ENCODE measurements at regions not wholly inside any gene's neighbourhood (a gene's known extent, or its start where the extent isn't known, plus 50 kb on each side); places are given as distances from the start of the nearest gene placed in this dataset.

DNA sequence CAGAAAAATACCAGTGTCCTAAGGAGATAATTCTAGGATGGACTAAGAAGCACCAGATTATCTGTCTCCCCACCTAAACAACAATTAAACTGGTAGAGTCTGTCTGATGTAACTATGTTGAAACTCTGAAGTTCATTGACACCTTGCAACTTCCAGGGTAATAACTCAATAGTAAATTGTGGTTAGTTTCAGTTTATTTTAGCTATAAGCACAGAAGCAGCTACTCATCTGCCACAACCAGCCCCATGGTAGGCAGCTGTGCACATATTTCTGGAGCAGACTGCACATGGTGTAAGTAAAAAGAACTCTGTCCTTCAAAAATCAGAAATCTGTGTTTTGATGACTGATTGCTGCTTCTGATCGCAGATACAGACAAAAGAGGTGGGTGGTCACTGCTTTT lies 852.1 kb downstream of the CDH11 start:
- no peak for TF ChIP-seq EP300 (IDR thresholded peaks at IDR 0.05; ENCODE audit: low read depth)
- TF ChIP-seq, protein P1, sequence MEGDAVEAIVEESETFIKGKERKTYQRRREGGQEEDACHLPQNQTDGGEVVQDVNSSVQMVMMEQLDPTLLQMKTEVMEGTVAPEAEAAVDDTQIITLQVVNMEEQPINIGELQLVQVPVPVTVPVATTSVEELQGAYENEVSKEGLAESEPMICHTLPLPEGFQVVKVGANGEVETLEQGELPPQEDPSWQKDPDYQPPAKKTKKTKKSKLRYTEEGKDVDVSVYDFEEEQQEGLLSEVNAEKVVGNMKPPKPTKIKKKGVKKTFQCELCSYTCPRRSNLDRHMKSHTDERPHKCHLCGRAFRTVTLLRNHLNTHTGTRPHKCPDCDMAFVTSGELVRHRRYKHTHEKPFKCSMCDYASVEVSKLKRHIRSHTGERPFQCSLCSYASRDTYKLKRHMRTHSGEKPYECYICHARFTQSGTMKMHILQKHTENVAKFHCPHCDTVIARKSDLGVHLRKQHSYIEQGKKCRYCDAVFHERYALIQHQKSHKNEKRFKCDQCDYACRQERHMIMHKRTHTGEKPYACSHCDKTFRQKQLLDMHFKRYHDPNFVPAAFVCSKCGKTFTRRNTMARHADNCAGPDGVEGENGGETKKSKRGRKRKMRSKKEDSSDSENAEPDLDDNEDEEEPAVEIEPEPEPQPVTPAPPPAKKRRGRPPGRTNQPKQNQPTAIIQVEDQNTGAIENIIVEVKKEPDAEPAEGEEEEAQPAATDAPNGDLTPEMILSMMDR (IDR thresholded peaks at IDR 0.05): no peak
- TF ChIP-seq POLR2AphosphoS5 (IDR thresholded peaks at IDR 0.05): no peak
- TF ChIP-seq POLR2A (IDR thresholded peaks at IDR 0.05): no peak

All from transverse colon (tissue), 4 donors.